ENCODE measurements at regions not wholly inside any gene's neighbourhood (a gene's known extent, or its start where the extent isn't known, plus 50 kb on each side); places are given as distances from the start of the nearest gene placed in this dataset.

DNA sequence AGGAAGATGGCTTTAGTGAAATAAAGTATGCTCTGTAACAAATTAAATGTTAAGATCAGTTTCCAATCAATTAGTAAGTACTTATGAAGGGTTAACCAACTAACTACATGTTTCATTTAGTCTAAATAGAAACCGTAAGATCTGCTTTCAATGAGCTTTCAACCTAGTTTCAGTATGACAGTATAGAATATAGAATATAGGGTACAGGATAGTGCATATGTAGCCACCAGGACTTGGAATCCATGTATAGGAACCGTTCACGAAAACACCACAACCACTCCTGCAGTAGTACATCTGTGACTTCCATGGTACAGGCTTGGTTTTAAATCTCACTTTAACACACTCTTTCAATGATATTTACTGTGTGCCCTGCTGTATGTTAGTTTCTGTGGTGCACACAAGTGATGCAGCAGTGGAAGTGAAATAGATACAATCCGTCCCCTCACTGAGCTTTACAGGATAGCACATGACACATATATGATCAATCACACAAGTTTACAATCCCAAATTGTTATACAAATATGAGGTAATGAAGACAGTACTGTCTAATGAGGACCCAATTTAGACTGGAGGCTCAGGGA, 479.7 kb upstream of the MARCKS start (continued):
- no peak for TF ChIP-seq EZH2 (IDR thresholded peaks at IDR 0.05)

GRCh38 chr6:113380591-113380990, 476.6 kb upstream of the MARCKS start:
- H3K27ac ChIP-seq (ENCODE audit: low read depth, low read length), result no peak overlapping the region
- no peak overlapping the region for H3K4me2 ChIP-seq (ENCODE audit: low read length)
- CTCF ChIA-PET, result no interaction called here
- POLR2A ChIA-PET, result no interaction called here
- peak overlapping the region; percentile 80 for H2AFZ ChIP-seq (ENCODE audit: low read depth, low read length, poor library complexity, severe bottlenecking)
- no peak for TF ChIP-seq EZH2 (IDR thresholded peaks at IDR 0.05)
- no peak for TF ChIP-seq SRF (IDR thresholded peaks at IDR 0.05; ENCODE audit: low read depth)
- TF ChIP-seq ZNF274 (IDR thresholded peaks at IDR 0.05; ENCODE audit: low read depth, low read length), result no peak
- no peak for TF ChIP-seq POLR2AphosphoS5 (IDR thresholded peaks at IDR 0.05; ENCODE audit: low read depth, low read length)
- TF ChIP-seq SP1 (IDR thresholded peaks at IDR 0.05; ENCODE audit: low read depth), result no peak
- TF ChIP-seq, protein P1, sequence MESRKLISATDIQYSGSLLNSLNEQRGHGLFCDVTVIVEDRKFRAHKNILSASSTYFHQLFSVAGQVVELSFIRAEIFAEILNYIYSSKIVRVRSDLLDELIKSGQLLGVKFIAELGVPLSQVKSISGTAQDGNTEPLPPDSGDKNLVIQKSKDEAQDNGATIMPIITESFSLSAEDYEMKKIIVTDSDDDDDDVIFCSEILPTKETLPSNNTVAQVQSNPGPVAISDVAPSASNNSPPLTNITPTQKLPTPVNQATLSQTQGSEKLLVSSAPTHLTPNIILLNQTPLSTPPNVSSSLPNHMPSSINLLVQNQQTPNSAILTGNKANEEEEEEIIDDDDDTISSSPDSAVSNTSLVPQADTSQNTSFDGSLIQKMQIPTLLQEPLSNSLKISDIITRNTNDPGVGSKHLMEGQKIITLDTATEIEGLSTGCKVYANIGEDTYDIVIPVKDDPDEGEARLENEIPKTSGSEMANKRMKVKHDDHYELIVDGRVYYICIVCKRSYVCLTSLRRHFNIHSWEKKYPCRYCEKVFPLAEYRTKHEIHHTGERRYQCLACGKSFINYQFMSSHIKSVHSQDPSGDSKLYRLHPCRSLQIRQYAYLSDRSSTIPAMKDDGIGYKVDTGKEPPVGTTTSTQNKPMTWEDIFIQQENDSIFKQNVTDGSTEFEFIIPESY (IDR thresholded peaks at IDR 0.05; ENCODE audit: extremely low read depth, insufficient replicate concordance, low read length), result no peak
- no peak for TF ChIP-seq JUND (IDR thresholded peaks at IDR 0.05)
- no peak for TF ChIP-seq SIN3A (IDR thresholded peaks at IDR 0.05; ENCODE audit: low read depth)
- no peak for TF ChIP-seq EGR1 (IDR thresholded peaks at IDR 0.05; ENCODE audit: low read depth)
- TF ChIP-seq EZH2phosphoT487 (IDR thresholded peaks at IDR 0.05; ENCODE audit: borderline replicate concordance), result no peak
- no peak for TF ChIP-seq ELF1 (IDR thresholded peaks at IDR 0.05; ENCODE audit: borderline replicate concordance, low read depth)
- no peak for TF ChIP-seq CEBPB (IDR thresholded peaks at IDR 0.05; ENCODE audit: low read depth)
- TF ChIP-seq, protein P2, sequence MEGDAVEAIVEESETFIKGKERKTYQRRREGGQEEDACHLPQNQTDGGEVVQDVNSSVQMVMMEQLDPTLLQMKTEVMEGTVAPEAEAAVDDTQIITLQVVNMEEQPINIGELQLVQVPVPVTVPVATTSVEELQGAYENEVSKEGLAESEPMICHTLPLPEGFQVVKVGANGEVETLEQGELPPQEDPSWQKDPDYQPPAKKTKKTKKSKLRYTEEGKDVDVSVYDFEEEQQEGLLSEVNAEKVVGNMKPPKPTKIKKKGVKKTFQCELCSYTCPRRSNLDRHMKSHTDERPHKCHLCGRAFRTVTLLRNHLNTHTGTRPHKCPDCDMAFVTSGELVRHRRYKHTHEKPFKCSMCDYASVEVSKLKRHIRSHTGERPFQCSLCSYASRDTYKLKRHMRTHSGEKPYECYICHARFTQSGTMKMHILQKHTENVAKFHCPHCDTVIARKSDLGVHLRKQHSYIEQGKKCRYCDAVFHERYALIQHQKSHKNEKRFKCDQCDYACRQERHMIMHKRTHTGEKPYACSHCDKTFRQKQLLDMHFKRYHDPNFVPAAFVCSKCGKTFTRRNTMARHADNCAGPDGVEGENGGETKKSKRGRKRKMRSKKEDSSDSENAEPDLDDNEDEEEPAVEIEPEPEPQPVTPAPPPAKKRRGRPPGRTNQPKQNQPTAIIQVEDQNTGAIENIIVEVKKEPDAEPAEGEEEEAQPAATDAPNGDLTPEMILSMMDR (IDR thresholded peaks at IDR 0.05 in 2 of 3, conservative IDR thresholded peaks at IDR 0.05 in 1 of 3; ENCODE audit: borderline replicate concordance in 1 of 3, insufficient read depth in 1 of 3, low read depth in 2 of 3, low read length in 2 of 3), result no peak
- TF ChIP-seq, protein P3, sequence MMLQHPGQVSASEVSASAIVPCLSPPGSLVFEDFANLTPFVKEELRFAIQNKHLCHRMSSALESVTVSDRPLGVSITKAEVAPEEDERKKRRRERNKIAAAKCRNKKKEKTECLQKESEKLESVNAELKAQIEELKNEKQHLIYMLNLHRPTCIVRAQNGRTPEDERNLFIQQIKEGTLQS (IDR thresholded peaks at IDR 0.05), result no peak
- no peaks in the 10 kb centered on the region for H3K4me1 ChIP-seq (ENCODE audit: control insufficient read depth in 1 of 2, insufficient read depth in 2 of 2, low read length in 2 of 2)
- H3K79me2 ChIP-seq (ENCODE audit: insufficient read depth, low read length), result no peaks in the 10 kb centered on the region
- no peaks in the 10 kb centered on the region for H4K20me1 ChIP-seq (ENCODE audit: insufficient read depth)
- ATAC-seq, result no peak
- no peak for DNase-seq (ENCODE audit: low read depth, low spot score)
- no peaks in the 10 kb centered on the region for H3K27me3 ChIP-seq (ENCODE audit: insufficient read depth, low read length)
- no peaks in the 10 kb centered on the region for H3K9me3 ChIP-seq (ENCODE audit: control insufficient read depth in 1 of 2, insufficient read depth in 1 of 2, low read depth in 1 of 2, low read length in 2 of 2)
- RAD21 ChIA-PET (ENCODE audit: low non-redundant PET in 1 of 2, low total read pairs in 2 of 2, uncharacterized antibody in 2 of 2, unreplicated experiment in 2 of 2), result no interaction called here
- H3K4me3 ChIP-seq (replicated peaks in 1 of 2; ENCODE audit: low read depth in 1 of 2, low read length in 2 of 2), result no peak overlapping the region
- H3K36me3 ChIP-seq (ENCODE audit: control insufficient read depth in 1 of 2, insufficient read depth in 2 of 2, low read length in 2 of 2), result no peaks in the 10 kb centered on the region
- intact Hi-C loops (cut with micrococcal nuclease), result no loop called here
- no TSS peak for BruUV-seq (replicated peaks)
- no peak overlapping the region for H3K9ac ChIP-seq (ENCODE audit: low read length)
- H3K9me2 ChIP-seq (ENCODE audit: insufficient read depth), result no peaks in the 10 kb centered on the region
